Chondrocyte (in vitro differentiated cells): ENCODE measurements at regions not wholly inside any gene's neighbourhood (a gene's known extent, or its start where the extent isn't known, plus 50 kb on each side); places are given as distances from the start of the nearest gene placed in this dataset.

Experiments
- DNase-seq: peaks from one replicate; pipeline ENCODE4 v3.0.0; 2021; ENCODE audit warnings: mixed read lengths, low spot score
- H3K27ac Mint-ChIP-seq: one replicate; pipeline ENCODE4 v1.8.0; 2021; ENCODE audit warnings: mild to moderate bottlenecking, moderate library complexity, mixed read lengths; ENCODE audit not compliant: unreplicated experiment
- H3K27me3 Mint-ChIP-seq: 2 replicates; pipeline ENCODE4 v1.8.0; 2021; ENCODE audit warnings: low read depth, mixed read lengths
- H3K36me3 Mint-ChIP-seq: 2 replicates; pipeline ENCODE4 v1.8.0; 2021; ENCODE audit warnings: low read depth, mixed read lengths
- H3K4me1 Mint-ChIP-seq: 2 replicates; pipeline ENCODE4 v1.8.0; 2021; ENCODE audit warnings: low read depth, mild to moderate bottlenecking, mixed read lengths
- H3K4me3 Mint-ChIP-seq: one replicate; pipeline ENCODE4 v1.8.0; 2021; ENCODE audit warnings: mild to moderate bottlenecking, moderate library complexity, mixed read lengths; ENCODE audit not compliant: unreplicated experiment
- H3K9me3 Mint-ChIP-seq: 2 replicates; pipeline ENCODE4 v1.8.0; 2021; ENCODE audit warnings: low read depth, mixed read lengths
- CTCF ChIP-seq: fragments of 200-600 bp; sonication (generic); IDR thresholded peaks from 2 replicates; pipeline ENCODE4 v1.5.0; 2021; ENCODE audit warnings: antibody characterized with exemption, mild to moderate bottlenecking, moderate library complexity

GRCh38 chr1:10852998-10853520 lies 56.6 kb upstream of the CASZ1 start:
- no peak overlapping the region for H3K4me3 Mint-ChIP-seq
- H3K27ac Mint-ChIP-seq = no peak overlapping the region
- no peaks in the 10 kb centered on the region for H3K9me3 Mint-ChIP-seq
- DNase-seq = no peak
- H3K36me3 Mint-ChIP-seq = no peaks in the 10 kb centered on the region
- TF ChIP-seq CTCF = no peak
- H3K4me1 Mint-ChIP-seq = no peaks in the 10 kb centered on the region
- H3K27me3 Mint-ChIP-seq = peaks cover 12% of the 10 kb centered on the region

- H3K4me1 Mint-ChIP-seq = no peaks in the 10 kb centered on the region
- DNase-seq = no peak
- peaks cover 17% of the 10 kb centered on the region for H3K27me3 Mint-ChIP-seq
- no peak overlapping the region for H3K4me3 Mint-ChIP-seq
- no peak overlapping the region for H3K27ac Mint-ChIP-seq
- H3K36me3 Mint-ChIP-seq = no peaks in the 10 kb centered on the region
- no peaks in the 10 kb centered on the region for H3K9me3 Mint-ChIP-seq
- TF ChIP-seq CTCF = no peak
Observed at GRCh38 chr1:10853701-10854100, 57.3 kb upstream of the CASZ1 start.

GRCh38 chr1:10854856-10855459 lies 58.5 kb upstream of the CASZ1 start:
- no peak for TF ChIP-seq CTCF
- Mint-ChIP-seq H3K27me3 (peaks cover 19% of the 10 kb centered on the region), H3K27ac (no peak overlapping the region), H3K4me1 (no peaks in the 10 kb centered on the region), H3K4me3 (no peak overlapping the region), H3K9me3 (no peaks in the 10 kb centered on the region), H3K36me3 (no peaks in the 10 kb centered on the region)
- DNase-seq = no peak

GRCh38 chr1:10856176-10856683 lies 59.8 kb upstream of the CASZ1 start:
- no peak overlapping the region for H3K27ac Mint-ChIP-seq
- no peaks in the 10 kb centered on the region for H3K4me1 Mint-ChIP-seq
- no peak for DNase-seq
- H3K27me3 Mint-ChIP-seq = peaks cover 29% of the 10 kb centered on the region
- H3K36me3 Mint-ChIP-seq = no peaks in the 10 kb centered on the region
- no peak for TF ChIP-seq CTCF
- no peaks in the 10 kb centered on the region for H3K9me3 Mint-ChIP-seq
- no peak overlapping the region for H3K4me3 Mint-ChIP-seq

GRCh38 chr1:10856863-10857598 lies 60.6 kb upstream of the CASZ1 start:
- no peaks in the 10 kb centered on the region for H3K9me3 Mint-ChIP-seq
- no peak overlapping the region for H3K27ac Mint-ChIP-seq
- peaks cover 30% of the 10 kb centered on the region for H3K27me3 Mint-ChIP-seq
- DNase-seq = no peak
- H3K4me1 Mint-ChIP-seq = no peaks in the 10 kb centered on the region
- no peak overlapping the region for H3K4me3 Mint-ChIP-seq
- TF ChIP-seq CTCF = no peak
- H3K36me3 Mint-ChIP-seq = no peaks in the 10 kb centered on the region
